H1 (cell line): ENCODE measurements at regions not wholly inside any gene's neighbourhood (a gene's known extent, or its start where the extent isn't known, plus 50 kb on each side); places are given as distances from the start of the nearest gene placed in this dataset.

Source experiments
- CTCF ChIA-PET: fragments of 300-600 bp; sonication (Branson Sonifier 250); formaldehyde crosslinking; loops from one replicate; lab custom pipeline; 2021; ENCODE audit not compliant: partially characterized antibody; lab: Charles Lee
- POLR2A ChIA-PET: fragments of 300-600 bp; sonication (Branson Sonifier 250); formaldehyde crosslinking; loops from one replicate; lab custom pipeline; 2021; ENCODE audit warnings: inconsistent platforms; ENCODE audit not compliant: partially characterized antibody; lab: Charles Lee
- DNase-seq, 2 experiments: peaks; one replicate each; pipeline versions ENCODE4 v3.0.0 to v3.0.0-alpha.2; 2010 to 2022; ENCODE audit warnings: low spot score in 2 of 2, low read depth in 1 of 2, mixed read lengths in 1 of 2
- FAIRE-seq: peaks from 2 replicates; lab custom pipeline; 2011; peaks lifted over from hg19 to GRCh38; lab: Jason Lieb, UNC
- H2AFZ ChIP-seq: 2 replicates; pipeline ENCODE4 v1.8.1; 2012; ENCODE audit warnings: low read length, inconsistent platforms
- H2AK5ac ChIP-seq: 2 replicates; pipeline ENCODE4 v1.6.1; 2013; ENCODE audit warnings: low read depth, low read length
- H2BK120ac ChIP-seq: replicated peaks from 2 replicates; pipeline ENCODE3; 2013; ENCODE audit warnings: low read depth, low read length, inconsistent platforms
- H2BK12ac ChIP-seq: 2 replicates; pipeline ENCODE4 v1.6.1; 2013; ENCODE audit warnings: low read depth, low read length
- H2BK15ac ChIP-seq: 2 replicates; pipeline ENCODE4 v1.6.1; 2013; ENCODE audit warnings: low read length
- H2BK20ac ChIP-seq: 2 replicates; pipeline ENCODE4 v1.6.1; 2013; ENCODE audit warnings: low read length
- H2BK5ac ChIP-seq: 2 replicates; pipeline ENCODE4 v1.6.1; 2013; ENCODE audit warnings: low read depth, low read length
- H3K14ac ChIP-seq: 2 replicates; pipeline ENCODE4 v1.6.1; 2013; ENCODE audit warnings: inconsistent platforms; ENCODE audit not compliant: insufficient read length
- H3K18ac ChIP-seq: 2 replicates; pipeline ENCODE4 v1.6.1; 2013; ENCODE audit warnings: low read length; ENCODE audit errors: extremely low read depth
- H3K23ac ChIP-seq: 2 replicates; pipeline ENCODE4 v1.6.1; 2013; ENCODE audit warnings: inconsistent platforms; ENCODE audit not compliant: insufficient read length
- H3K23me2 ChIP-seq: 2 replicates; pipeline ENCODE4 v1.6.1; 2013; ENCODE audit warnings: low read depth, low read length
- H3K27ac ChIP-seq: 2 replicates; pipeline ENCODE4 v1.6.1; 2011; ENCODE audit warnings: low read depth, low read length, inconsistent platforms
- H3K27me3 ChIP-seq, 4 experiments: replicated peaks in 1 of 4; 1 replicate in 1 of 4; 2 replicates in 3 of 4; pipeline versions ENCODE4 v1.6.1 to v1.8.1; 2011 to 2013; ENCODE audit warnings: low read length in 3 of 4, mild to moderate bottlenecking in 3 of 4, inconsistent platforms in 2 of 4, mixed read lengths in 2 of 4, moderate library complexity in 1 of 4; ENCODE audit not compliant: control insufficient read depth in 3 of 4, insufficient read depth in 3 of 4; ENCODE audit errors: extremely low read depth in 1 of 4
- H3K36me3 ChIP-seq, 4 experiments: 2 replicates each; pipeline versions ENCODE4 v1.6.1 to v1.8.1; 2011 to 2013; ENCODE audit warnings: mild to moderate bottlenecking in 4 of 4, low read length in 3 of 4, moderate library complexity in 2 of 4, control low read depth in 1 of 4, inconsistent platforms in 1 of 4; ENCODE audit not compliant: insufficient read depth in 4 of 4, control insufficient read depth in 2 of 4
- H3K4ac ChIP-seq: replicated peaks from 2 replicates; pipeline ENCODE3; 2013; ENCODE audit warnings: low read length, low read depth, mixed read lengths, inconsistent platforms; ENCODE audit not compliant: insufficient read length
- H3K4me1 ChIP-seq, 4 experiments: replicated peaks in 1 of 4; 1 replicate in 1 of 4; 2 replicates in 3 of 4; pipeline versions ENCODE4 v1.6.1 to v1.8.1; 2011 to 2013; ENCODE audit warnings: low read length in 3 of 4, inconsistent platforms in 2 of 4, mixed read lengths in 1 of 4; ENCODE audit not compliant: insufficient read depth in 4 of 4, control insufficient read depth in 3 of 4
- H3K4me2 ChIP-seq, 2 experiments: 2 replicates each; pipeline versions ENCODE4 v1.6.1 to v1.8.1; 2011 to 2013; ENCODE audit warnings: low read depth in 2 of 2, low read length in 2 of 2, control low read depth in 1 of 2, inconsistent platforms in 1 of 2, mild to moderate bottlenecking in 1 of 2; ENCODE audit not compliant: insufficient read depth in 1 of 2
- H3K4me3 ChIP-seq, 4 experiments: fragments of 200-600, 300-600 bp in 1 of 4; sonication (generic), shearing (Covaris generic), sonication (Bioruptor Twin) in 1 of 4; 2 replicates each; pipeline versions ENCODE4 v1.5.1 to v1.8.1; 2011 to 2016; ENCODE audit warnings: low read length in 4 of 4, low read depth in 3 of 4, control low read depth in 2 of 4, inconsistent platforms in 2 of 4, mild to moderate bottlenecking in 2 of 4, mixed read lengths in 1 of 4, moderate library complexity in 1 of 4; ENCODE audit not compliant: insufficient read depth in 2 of 4; ENCODE audit errors: extremely low read depth in 1 of 4
- H3K56ac ChIP-seq: replicated peaks from 2 replicates; pipeline ENCODE3; 2013; ENCODE audit warnings: low read depth, mild to moderate bottlenecking, mixed read lengths, low read length, inconsistent platforms; ENCODE audit not compliant: insufficient read length
- H3K79me1 ChIP-seq: 2 replicates; pipeline ENCODE4 v1.6.1; 2013; ENCODE audit warnings: low read depth, low read length, control low read depth
- H3K79me2 ChIP-seq, 2 experiments: 2 replicates each; pipeline versions ENCODE4 v1.6.1 to v1.8.1; 2012 to 2013; ENCODE audit warnings: low read length in 2 of 2, mild to moderate bottlenecking in 2 of 2, inconsistent platforms in 1 of 2; ENCODE audit not compliant: insufficient read depth in 2 of 2, control insufficient read depth in 1 of 2
- H3K9ac ChIP-seq, 4 experiments: replicated peaks in 1 of 4; 1 replicate in 1 of 4; 2 replicates in 3 of 4; pipeline versions ENCODE4 v1.6.1 to v1.8.1; 2011 to 2013; ENCODE audit warnings: low read depth in 3 of 4, low read length in 3 of 4, control low read depth in 2 of 4, mild to moderate bottlenecking in 2 of 4, moderate library complexity in 2 of 4, inconsistent platforms in 1 of 4; ENCODE audit errors: extremely low read depth in 1 of 4
- H3K9me3 ChIP-seq, 2 experiments: 2 replicates each; pipeline versions ENCODE4 v1.6.1 to v1.8.1; 2012 to 2013; ENCODE audit warnings: mild to moderate bottlenecking in 2 of 2, moderate library complexity in 2 of 2, control low read depth in 1 of 2, inconsistent platforms in 1 of 2, low read depth in 1 of 2, low read length in 1 of 2, mixed read lengths in 1 of 2; ENCODE audit not compliant: insufficient read depth in 2 of 2
- H4K20me1 ChIP-seq, 2 experiments: replicated peaks in 1 of 2; 2 replicates each; pipeline versions ENCODE3 to v1.8.1; 2011 to 2013; ENCODE audit warnings: inconsistent platforms in 2 of 2, low read length in 2 of 2, mild to moderate bottlenecking in 1 of 2; ENCODE audit not compliant: insufficient read depth in 2 of 2, control insufficient read depth in 1 of 2
- H4K5ac ChIP-seq: 2 replicates; pipeline ENCODE4 v1.6.1; 2013; ENCODE audit warnings: low read length, low read depth, mixed read lengths, inconsistent platforms; ENCODE audit not compliant: insufficient read length
- H4K8ac ChIP-seq: 2 replicates; pipeline ENCODE4 v1.8.0; 2013; ENCODE audit warnings: mild to moderate bottlenecking, moderate library complexity, low read length, inconsistent platforms; ENCODE audit not compliant: insufficient read depth; ENCODE audit errors: extremely low read depth
- H4K91ac ChIP-seq: replicated peaks from 2 replicates; pipeline ENCODE3; 2013; ENCODE audit warnings: low read length, mixed read lengths, inconsistent platforms; ENCODE audit not compliant: insufficient read length
- GTF2F1 ChIP-seq: IDR thresholded peaks from 2 replicates; pipeline ENCODE4 v1.6.1; 2012; ENCODE audit warnings: low read depth, low read length, improper control_type of control experiment, borderline replicate concordance
- KDM5A ChIP-seq: fragments of 200-600 bp; IDR thresholded peaks from 2 replicates; pipeline ENCODE4 v1.7.1; 2012; ENCODE audit warnings: mild to moderate bottlenecking, low read length, inconsistent platforms, mixed read lengths
- NRF1 ChIP-seq: IDR thresholded peaks from 2 replicates; pipeline ENCODE4 v1.6.1; 2011; ENCODE audit warnings: mild to moderate bottlenecking, low read depth, low read length, improper control_type of control experiment
- RFX5 ChIP-seq: IDR thresholded peaks from 2 replicates; pipeline ENCODE4 v1.6.1; 2011; ENCODE audit warnings: low read depth, low read length, improper control_type of control experiment, borderline replicate concordance
- WGBS, 2 experiments: shearing (Covaris generic) in 1 of 2; methylation state at CpG; one replicate each; pipeline versions ENCODE4 v1.1.6 to v1.1.7; 2013 to 2015; ENCODE audit warnings: low lambda C conversion rate in 2 of 2, mixed read lengths in 2 of 2, inconsistent platforms in 1 of 2, low coverage in 1 of 2, missing lambda C conversion rate in 1 of 2; ENCODE audit not compliant: insufficient replicate concordance in 2 of 2, insufficient coverage in 1 of 2, insufficient read length in 1 of 2; ENCODE audit errors: extremely low coverage in 1 of 2, missing lambda C conversion rate in 1 of 2; 5-methylcytosine and 5-hydroxymethylcytosine counted together

DNA sequence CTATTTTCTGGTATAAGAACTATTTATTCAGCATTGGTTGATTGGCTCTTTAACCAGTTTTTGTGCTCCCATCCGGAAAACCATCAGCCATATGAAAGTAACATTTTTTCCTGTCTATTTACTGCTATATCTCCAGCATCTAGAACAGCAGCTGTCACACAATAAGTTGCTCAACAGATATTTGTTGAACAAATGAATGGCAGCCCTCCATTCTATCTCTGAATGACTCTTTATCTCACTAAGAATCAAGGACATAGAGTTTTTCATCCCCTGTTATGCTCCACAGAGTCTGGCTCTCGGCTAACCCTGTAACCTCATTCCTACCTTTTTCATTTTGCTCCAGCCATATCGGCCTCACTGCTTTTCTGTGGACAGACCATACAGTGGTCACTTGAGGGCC lies 145.5 kb downstream of the SLITRK6 start:
- Histone ChIP-seq H4K91ac (no peak overlapping the region), H3K23me2 (no peaks in the 10 kb centered on the region), H3K56ac (no peak overlapping the region), H3K9ac (no peak overlapping the region), H3K4me1 (peaks cover 0 to 3% (median 0%) of the 10 kb centered on the region in 4 experiments; a peak in 2 of 7 replicates), H3K4me2 (no peak overlapping the region), H2BK12ac (no peak overlapping the region), H4K8ac (no peak overlapping the region), H2BK5ac (no peak overlapping the region), H3K36me3 (no peaks in the 10 kb centered on the region), H3K4me3 (no peak overlapping the region), H4K20me1 (no peaks in the 10 kb centered on the region), H3K23ac (no peak overlapping the region), H3K14ac (no peak overlapping the region), H2BK120ac (no peak overlapping the region), H2AK5ac (no peak overlapping the region), H3K4ac (no peak overlapping the region), H2BK15ac (no peak overlapping the region), H3K79me2 (no peaks in the 10 kb centered on the region), H3K79me1 (no peaks in the 10 kb centered on the region), H2BK20ac (no peak overlapping the region), H3K18ac (no peak overlapping the region), H2AFZ (no peak overlapping the region), H3K27ac (no peak overlapping the region), H3K9me3 (no peaks in the 10 kb centered on the region), H3K27me3 (no peaks in the 10 kb centered on the region), H4K5ac (no peak overlapping the region)
- CTCF ChIA-PET, result no interaction called here
- 96% methylated on average over 3 of the region's 3 CpGs; no CpG with 5 or more reads in 1 of the 2 experiments for WGBS, 2 experiments
- POLR2A ChIA-PET, result no interaction called here
- FAIRE-seq (no peak), DNase-seq (no peak)
- TF ChIP-seq KDM5A, result no peak
- TF ChIP-seq NRF1, result no peak
- no peak for TF ChIP-seq RFX5
- TF ChIP-seq GTF2F1, result no peak
